H1 (cell line): ENCODE measurements at regions not wholly inside any gene's neighbourhood (a gene's known extent, or its start where the extent isn't known, plus 50 kb on each side); places are given as distances from the start of the nearest gene placed in this dataset.

Experiments
- GABPA ChIP-seq: IDR thresholded peaks from 2 replicates; pipeline ENCODE4 v1.6.1; 2011; ENCODE audit warnings: mild to moderate bottlenecking, low read length, moderate library complexity, borderline replicate concordance; ENCODE audit not compliant: insufficient read depth
- TF ChIP-seq, protein P1 (sequence below), 3 experiments: IDR thresholded peaks; 1 replicate in 2 of 3; 2 replicates in 1 of 3; pipeline versions ENCODE4 v1.5.1 to v1.6.1; 2011; ENCODE audit warnings: low read length in 3 of 3, mild to moderate bottlenecking in 3 of 3, inconsistent platforms in 2 of 3, low read depth in 1 of 3, moderate library complexity in 1 of 3; ENCODE audit not compliant: insufficient read depth in 1 of 3; ENCODE audit errors: control extremely low read depth in 1 of 3

DNA sequence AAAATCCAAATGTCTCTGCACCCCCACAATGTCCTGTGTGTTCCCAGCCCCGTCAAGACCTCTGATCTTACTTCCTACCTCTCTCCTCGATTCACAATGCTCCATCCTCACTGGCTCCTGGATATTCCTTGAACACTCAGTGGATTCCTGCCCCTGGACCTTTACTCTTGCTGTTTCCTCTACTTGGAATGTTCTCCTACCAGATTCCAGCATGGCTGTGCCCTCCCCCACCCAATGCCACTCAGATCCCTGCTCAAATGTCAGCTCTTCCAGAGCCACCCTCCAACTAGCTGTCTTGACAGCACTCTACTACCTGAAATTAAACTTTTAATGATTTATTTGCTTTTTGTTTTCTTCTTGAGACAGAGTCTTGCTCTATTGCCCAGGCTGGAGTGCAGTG is 107.4 kb downstream of the KLF5 start:
- TF ChIP-seq, protein P1, sequence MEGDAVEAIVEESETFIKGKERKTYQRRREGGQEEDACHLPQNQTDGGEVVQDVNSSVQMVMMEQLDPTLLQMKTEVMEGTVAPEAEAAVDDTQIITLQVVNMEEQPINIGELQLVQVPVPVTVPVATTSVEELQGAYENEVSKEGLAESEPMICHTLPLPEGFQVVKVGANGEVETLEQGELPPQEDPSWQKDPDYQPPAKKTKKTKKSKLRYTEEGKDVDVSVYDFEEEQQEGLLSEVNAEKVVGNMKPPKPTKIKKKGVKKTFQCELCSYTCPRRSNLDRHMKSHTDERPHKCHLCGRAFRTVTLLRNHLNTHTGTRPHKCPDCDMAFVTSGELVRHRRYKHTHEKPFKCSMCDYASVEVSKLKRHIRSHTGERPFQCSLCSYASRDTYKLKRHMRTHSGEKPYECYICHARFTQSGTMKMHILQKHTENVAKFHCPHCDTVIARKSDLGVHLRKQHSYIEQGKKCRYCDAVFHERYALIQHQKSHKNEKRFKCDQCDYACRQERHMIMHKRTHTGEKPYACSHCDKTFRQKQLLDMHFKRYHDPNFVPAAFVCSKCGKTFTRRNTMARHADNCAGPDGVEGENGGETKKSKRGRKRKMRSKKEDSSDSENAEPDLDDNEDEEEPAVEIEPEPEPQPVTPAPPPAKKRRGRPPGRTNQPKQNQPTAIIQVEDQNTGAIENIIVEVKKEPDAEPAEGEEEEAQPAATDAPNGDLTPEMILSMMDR (IDR thresholded peaks at IDR 0.05; ENCODE audit: control extremely low read depth in 1 of 3, insufficient read depth in 1 of 3, low read depth in 1 of 3, low read length in 3 of 3): no peak
- TF ChIP-seq GABPA: no peak
